ENCODE measurements at regions not wholly inside any gene's neighbourhood (a gene's known extent, or its start where the extent isn't known, plus 50 kb on each side); places are given as distances from the start of the nearest gene placed in this dataset.

- H3K36me3 ChIP-seq (ENCODE audit: insufficient read depth, low read depth, low read length), result no peaks in the 10 kb centered on the region
- H3K9ac ChIP-seq (ENCODE audit: low read depth, low read length), result no peak overlapping the region
- no peak overlapping the region for H3K27ac ChIP-seq (ENCODE audit: low read length)
- H3K4me1 ChIP-seq (ENCODE audit: insufficient read depth, low read length), result no peaks in the 10 kb centered on the region; the same call in 1 of the 2 replicates
- H3K4me3 ChIP-seq (ENCODE audit: low read length), result no peak overlapping the region
- H3K27me3 ChIP-seq (ENCODE audit: insufficient read depth, low read length), result no peaks in the 10 kb centered on the region
- no peaks in the 10 kb centered on the region for H3K9me3 ChIP-seq (ENCODE audit: insufficient read depth, low read depth, low read length)
Observed at GRCh38 chr4:62912531-62912930, 1496.7 kb downstream of the TECRL start.

DNA sequence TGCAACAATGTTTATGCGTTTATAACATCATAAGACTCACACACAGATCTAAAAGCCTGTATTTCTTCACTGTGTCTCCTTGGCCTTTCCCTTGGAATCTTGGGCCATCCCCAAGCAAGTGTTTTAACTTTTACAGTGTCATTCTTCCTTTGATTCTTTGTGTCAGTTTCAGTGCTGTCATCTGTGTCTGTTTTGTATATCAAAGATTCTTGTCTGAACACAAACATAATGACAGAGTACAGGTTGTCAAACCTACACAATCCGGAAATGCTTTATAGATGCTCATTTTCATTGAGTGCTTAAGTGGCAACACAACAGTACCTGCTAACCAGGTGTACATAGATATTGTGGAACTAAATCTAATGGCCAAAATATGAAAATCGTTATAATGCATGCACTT lies 1500.0 kb downstream of the TECRL start:
- no peaks in the 10 kb centered on the region; the same call in 1 of the 2 replicates for H3K4me1 ChIP-seq (ENCODE audit: insufficient read depth, low read length)
- no peaks in the 10 kb centered on the region for H3K36me3 ChIP-seq (ENCODE audit: insufficient read depth, low read depth, low read length)
- no peak overlapping the region for H3K4me3 ChIP-seq (ENCODE audit: low read length)
- no peak overlapping the region for H3K9ac ChIP-seq (ENCODE audit: low read depth, low read length)
- H3K27ac ChIP-seq (ENCODE audit: low read length), result no peak overlapping the region
- no peaks in the 10 kb centered on the region for H3K27me3 ChIP-seq (ENCODE audit: insufficient read depth, low read length)
- no peaks in the 10 kb centered on the region for H3K9me3 ChIP-seq (ENCODE audit: insufficient read depth, low read depth, low read length)

GRCh38 chr4:62901101-62901500 lies 1508.1 kb downstream of the TECRL start:
- no peaks in the 10 kb centered on the region for H3K27me3 ChIP-seq (ENCODE audit: insufficient read depth, low read length)
- no peak overlapping the region for H3K4me3 ChIP-seq (ENCODE audit: low read length)
- no peaks in the 10 kb centered on the region for H3K9me3 ChIP-seq (ENCODE audit: insufficient read depth, low read depth, low read length)
- H3K9ac ChIP-seq (ENCODE audit: low read depth, low read length), result no peak overlapping the region
- no peaks in the 10 kb centered on the region for H3K4me1 ChIP-seq (ENCODE audit: insufficient read depth, low read length)
- H3K36me3 ChIP-seq (ENCODE audit: insufficient read depth, low read depth, low read length), result no peaks in the 10 kb centered on the region
- no peak overlapping the region for H3K27ac ChIP-seq (ENCODE audit: low read length)

DNA sequence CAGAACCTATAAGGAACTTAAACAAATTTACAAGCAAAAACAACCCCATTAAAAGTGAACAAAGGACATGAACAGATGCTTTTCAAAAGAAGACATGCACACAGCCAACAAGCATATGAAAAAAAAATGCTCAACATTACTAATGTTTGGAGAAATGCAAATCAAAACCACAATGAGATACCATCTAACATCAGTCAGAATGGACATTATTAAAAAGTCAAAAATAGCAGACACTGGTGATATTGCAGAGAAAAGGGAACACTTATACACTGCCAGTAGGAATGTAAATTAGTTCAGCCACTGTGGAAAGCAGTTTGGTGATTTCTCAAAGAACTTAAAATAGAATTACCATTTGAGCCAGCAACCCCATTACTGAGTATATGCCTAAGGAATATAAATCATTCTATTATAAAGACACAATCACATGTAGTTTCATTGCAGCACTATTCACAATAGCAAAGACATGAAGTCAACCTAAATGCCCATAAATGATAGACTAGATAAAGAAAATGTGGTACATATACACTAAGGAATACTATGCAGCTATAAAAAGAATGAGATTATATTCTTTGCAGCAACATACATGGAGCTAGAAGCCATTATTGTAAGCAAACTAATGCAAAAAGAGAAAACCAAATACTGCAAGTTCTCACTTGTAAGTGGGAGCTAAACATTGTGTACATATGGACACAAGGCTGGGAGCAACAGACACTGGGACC lies 1509.4 kb downstream of the TECRL start:
- Histone ChIP-seq H3K27me3 (ENCODE audit: insufficient read depth, low read length) (no peaks in the 10 kb centered on the region), H3K9ac (ENCODE audit: low read depth, low read length) (no peak overlapping the region), H3K4me3 (ENCODE audit: low read length) (no peak overlapping the region), H3K9me3 (ENCODE audit: insufficient read depth, low read depth, low read length) (no peaks in the 10 kb centered on the region), H3K4me1 (ENCODE audit: insufficient read depth, low read length) (no peaks in the 10 kb centered on the region), H3K27ac (ENCODE audit: low read length) (no peak overlapping the region), H3K36me3 (ENCODE audit: insufficient read depth, low read depth, low read length) (no peaks in the 10 kb centered on the region)

DNA sequence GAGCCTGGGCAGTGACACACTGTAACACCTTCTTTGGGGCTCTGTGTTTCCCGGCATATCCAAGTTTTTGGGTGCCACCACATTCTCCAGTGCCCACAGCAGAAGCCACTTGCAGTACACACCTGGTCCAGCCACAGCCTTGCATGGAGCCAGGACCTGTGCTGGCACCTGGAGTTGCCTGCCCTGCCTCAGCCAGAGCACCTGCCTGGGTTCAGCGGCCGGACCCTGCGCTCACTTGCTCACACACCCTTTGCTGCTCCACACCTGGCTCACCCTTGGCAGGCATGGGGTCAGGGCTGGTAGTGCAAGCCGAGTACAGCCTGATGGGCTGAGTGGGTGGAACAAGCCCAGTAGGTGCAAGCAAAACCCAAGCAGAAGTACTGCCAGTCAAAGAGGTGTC lies 1511.1 kb downstream of the TECRL start:
- H3K36me3 ChIP-seq (ENCODE audit: insufficient read depth, low read depth, low read length), result no peaks in the 10 kb centered on the region
- H3K27me3 ChIP-seq (ENCODE audit: insufficient read depth, low read length), result no peaks in the 10 kb centered on the region
- no peak overlapping the region for H3K4me3 ChIP-seq (ENCODE audit: low read length)
- H3K9ac ChIP-seq (ENCODE audit: low read depth, low read length), result no peak overlapping the region
- no peaks in the 10 kb centered on the region for H3K9me3 ChIP-seq (ENCODE audit: insufficient read depth, low read depth, low read length)
- no peak overlapping the region for H3K27ac ChIP-seq (ENCODE audit: low read length)
- H3K4me1 ChIP-seq (ENCODE audit: insufficient read depth, low read length), result no peaks in the 10 kb centered on the region

GRCh38 chr4:62896721-62897120 lies 1512.5 kb downstream of the TECRL start:
- no peaks in the 10 kb centered on the region for H3K4me1 ChIP-seq (ENCODE audit: insufficient read depth, low read length)
- H3K27me3 ChIP-seq (ENCODE audit: insufficient read depth, low read length), result no peaks in the 10 kb centered on the region
- H3K4me3 ChIP-seq (ENCODE audit: low read length), result no peak overlapping the region
- no peak overlapping the region for H3K27ac ChIP-seq (ENCODE audit: low read length)
- H3K36me3 ChIP-seq (ENCODE audit: insufficient read depth, low read depth, low read length), result no peaks in the 10 kb centered on the region
- H3K9ac ChIP-seq (ENCODE audit: low read depth, low read length), result no peak overlapping the region
- no peaks in the 10 kb centered on the region for H3K9me3 ChIP-seq (ENCODE audit: insufficient read depth, low read depth, low read length)

- Histone ChIP-seq H3K9ac (ENCODE audit: low read depth, low read length) (no peak overlapping the region), H3K4me3 (ENCODE audit: low read length) (no peak overlapping the region), H3K9me3 (ENCODE audit: insufficient read depth, low read depth, low read length) (no peaks in the 10 kb centered on the region), H3K4me1 (ENCODE audit: insufficient read depth, low read length) (no peaks in the 10 kb centered on the region), H3K27ac (ENCODE audit: low read length) (no peak overlapping the region), H3K36me3 (ENCODE audit: insufficient read depth, low read depth, low read length) (no peaks in the 10 kb centered on the region), H3K27me3 (ENCODE audit: insufficient read depth, low read length) (no peaks in the 10 kb centered on the region)
Observed at GRCh38 chr4:62881901-62882300, 1527.3 kb downstream of the TECRL start.

GRCh38 chr4:62881210-62881609 lies 1528.0 kb downstream of the TECRL start:
- no peaks in the 10 kb centered on the region for H3K36me3 ChIP-seq (ENCODE audit: insufficient read depth, low read depth, low read length)
- no peak overlapping the region for H3K27ac ChIP-seq (ENCODE audit: low read length)
- H3K4me1 ChIP-seq (ENCODE audit: insufficient read depth, low read length), result no peaks in the 10 kb centered on the region
- no peak overlapping the region for H3K9ac ChIP-seq (ENCODE audit: low read depth, low read length)
- no peak overlapping the region for H3K4me3 ChIP-seq (ENCODE audit: low read length)
- H3K27me3 ChIP-seq (ENCODE audit: insufficient read depth, low read length), result no peaks in the 10 kb centered on the region
- H3K9me3 ChIP-seq (ENCODE audit: insufficient read depth, low read depth, low read length), result no peaks in the 10 kb centered on the region

GRCh38 chr4:62872856-62873255 lies 1536.4 kb downstream of the TECRL start:
- Histone ChIP-seq H3K9ac (ENCODE audit: low read depth, low read length) (no peak overlapping the region), H3K9me3 (ENCODE audit: insufficient read depth, low read depth, low read length) (no peaks in the 10 kb centered on the region), H3K4me1 (ENCODE audit: insufficient read depth, low read length) (no peaks in the 10 kb centered on the region), H3K4me3 (ENCODE audit: low read length) (no peak overlapping the region), H3K36me3 (ENCODE audit: insufficient read depth, low read depth, low read length) (no peaks in the 10 kb centered on the region), H3K27me3 (ENCODE audit: insufficient read depth, low read length) (no peaks in the 10 kb centered on the region), H3K27ac (ENCODE audit: low read length) (no peak overlapping the region)

GRCh38 chr4:62871078-62871477 lies 1538.2 kb downstream of the TECRL start:
- Histone ChIP-seq H3K27me3 (ENCODE audit: insufficient read depth, low read length) (no peaks in the 10 kb centered on the region), H3K36me3 (ENCODE audit: insufficient read depth, low read depth, low read length) (no peaks in the 10 kb centered on the region), H3K27ac (ENCODE audit: low read length) (no peak overlapping the region), H3K4me3 (ENCODE audit: low read length) (no peak overlapping the region), H3K9me3 (ENCODE audit: insufficient read depth, low read depth, low read length) (no peaks in the 10 kb centered on the region), H3K9ac (ENCODE audit: low read depth, low read length) (no peak overlapping the region), H3K4me1 (ENCODE audit: insufficient read depth, low read length) (no peaks in the 10 kb centered on the region)

- no peak overlapping the region for H3K4me3 ChIP-seq (ENCODE audit: low read length)
- no peaks in the 10 kb centered on the region for H3K4me1 ChIP-seq (ENCODE audit: insufficient read depth, low read length)
- H3K36me3 ChIP-seq (ENCODE audit: insufficient read depth, low read depth, low read length), result no peaks in the 10 kb centered on the region
- no peak overlapping the region for H3K9ac ChIP-seq (ENCODE audit: low read depth, low read length)
- H3K27me3 ChIP-seq (ENCODE audit: insufficient read depth, low read length), result no peaks in the 10 kb centered on the region
- H3K27ac ChIP-seq (ENCODE audit: low read length), result no peak overlapping the region
- no peaks in the 10 kb centered on the region for H3K9me3 ChIP-seq (ENCODE audit: insufficient read depth, low read depth, low read length)
Observed at GRCh38 chr4:62870451-62870850, 1538.8 kb downstream of the TECRL start.

GRCh38 chr4:62865261-62865660 lies 1544.0 kb downstream of the TECRL start:
- Histone ChIP-seq H3K4me3 (ENCODE audit: low read length) (no peak overlapping the region), H3K9ac (ENCODE audit: low read depth, low read length) (no peak overlapping the region), H3K9me3 (ENCODE audit: insufficient read depth, low read depth, low read length) (no peaks in the 10 kb centered on the region), H3K27ac (ENCODE audit: low read length) (no peak overlapping the region), H3K36me3 (ENCODE audit: insufficient read depth, low read depth, low read length) (no peaks in the 10 kb centered on the region), H3K4me1 (ENCODE audit: insufficient read depth, low read length) (no peaks in the 10 kb centered on the region), H3K27me3 (ENCODE audit: insufficient read depth, low read length) (no peaks in the 10 kb centered on the region)

Measured in iPS-20b (cell line).